Stimulated activated CD4-positive, alpha-beta T cell treated with anti-CD3 and anti-CD28 coated beads, TNF-alpha, amount 100 ng/mL, for 24 hours (primary cell): ENCODE measurements at regions not wholly inside any gene's neighbourhood (a gene's known extent, or its start where the extent isn't known, plus 50 kb on each side); places are given as distances from the start of the nearest gene placed in this dataset.

Experiments
- DNase-seq, 3 experiments: peaks; one replicate each; pipeline ENCODE4 v3.0.0-alpha.2; 2020; ENCODE audit warnings: low read depth in 3 of 3

DNA sequence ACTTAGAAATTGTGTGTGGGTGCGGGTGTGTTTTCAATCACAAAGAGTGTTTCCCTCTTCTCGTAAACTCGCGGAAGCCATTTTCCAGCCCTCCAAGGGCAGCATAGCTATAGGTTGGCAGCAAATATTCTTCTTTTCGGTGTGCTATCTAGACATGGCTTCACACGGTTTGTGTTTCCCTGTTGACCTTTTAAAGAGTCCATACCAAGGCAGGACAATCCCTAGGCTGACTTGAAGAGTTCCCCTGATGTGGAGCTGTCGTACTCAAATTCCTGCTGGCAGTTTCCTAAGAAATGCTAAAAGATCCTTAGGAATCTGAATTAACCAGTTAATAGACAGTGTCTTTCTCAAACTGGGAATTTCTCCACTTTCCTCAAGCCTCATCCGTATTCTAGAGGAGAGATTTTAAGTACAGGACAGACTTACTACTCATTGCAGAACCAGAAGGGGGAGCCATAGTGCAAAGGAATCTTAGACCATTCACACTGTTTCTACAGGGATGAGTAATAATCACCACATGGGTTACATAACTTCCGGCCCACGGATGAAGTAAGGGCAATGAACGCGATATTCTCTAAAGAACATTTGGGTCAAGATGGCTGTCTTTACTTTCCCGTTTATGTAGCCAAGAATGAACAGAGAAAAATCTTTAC lies 288.6 kb upstream of the ELAC2 start:
- DNase-seq = no peak

DNA sequence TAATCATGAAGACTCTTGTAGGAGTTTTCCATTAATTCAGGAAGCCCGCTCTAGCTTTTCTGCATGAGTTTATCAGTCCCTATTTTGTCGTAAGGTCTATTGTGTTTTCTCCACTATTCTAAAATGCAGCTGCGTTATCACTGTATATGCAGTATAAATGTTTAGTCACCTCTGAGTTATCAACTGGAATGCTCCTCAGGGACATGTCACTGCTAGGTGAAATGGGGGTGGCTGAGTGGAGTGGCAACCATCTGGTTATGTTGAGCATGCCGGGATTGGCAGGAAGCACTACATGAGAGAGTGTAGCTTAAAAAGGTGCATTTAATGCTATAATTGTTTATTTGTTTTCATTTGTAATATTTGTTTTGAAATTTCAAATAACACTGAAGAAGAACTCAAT lies 285.2 kb upstream of the ELAC2 start:
- no peak for DNase-seq

DNA sequence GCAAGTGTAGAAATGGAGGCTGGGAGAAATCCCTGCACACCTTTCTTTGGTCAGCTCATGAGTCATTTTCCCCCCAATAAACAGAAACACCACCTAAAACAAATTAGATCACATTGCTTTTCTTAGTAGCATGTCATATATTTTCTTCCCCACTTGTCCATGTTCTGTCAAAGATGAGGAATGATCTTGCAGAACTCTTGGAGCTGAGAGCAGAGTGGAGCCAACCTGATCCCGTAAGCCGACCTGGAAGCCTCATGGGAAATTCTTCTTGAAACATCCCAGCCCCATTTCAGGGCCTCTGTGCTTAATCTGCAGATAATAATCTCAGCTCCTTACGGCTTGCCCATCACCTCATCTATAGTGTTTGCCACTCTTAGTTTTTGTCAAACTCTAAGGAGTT lies 284.6 kb upstream of the ELAC2 start:
- no peak for DNase-seq

DNA sequence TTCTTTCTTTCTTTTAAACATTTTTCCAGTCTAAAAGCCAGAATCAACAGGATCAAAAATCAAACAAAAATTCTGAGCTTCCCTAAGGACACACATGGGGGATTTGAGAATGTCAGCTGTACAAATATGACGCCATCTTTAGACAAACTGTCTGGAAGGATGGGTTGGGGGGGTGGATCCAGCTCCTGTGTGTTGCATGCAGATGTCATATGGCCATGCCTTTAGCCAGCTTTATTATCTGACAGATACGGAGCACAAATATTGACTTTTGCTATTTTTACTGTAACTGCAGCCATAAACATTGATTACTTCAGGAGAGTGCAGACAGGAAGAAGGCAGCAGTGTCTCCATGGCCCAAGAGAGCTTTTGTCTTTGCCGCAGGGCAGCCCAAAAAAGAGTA lies 279.4 kb upstream of the ELAC2 start:
- no peak for DNase-seq

DNA sequence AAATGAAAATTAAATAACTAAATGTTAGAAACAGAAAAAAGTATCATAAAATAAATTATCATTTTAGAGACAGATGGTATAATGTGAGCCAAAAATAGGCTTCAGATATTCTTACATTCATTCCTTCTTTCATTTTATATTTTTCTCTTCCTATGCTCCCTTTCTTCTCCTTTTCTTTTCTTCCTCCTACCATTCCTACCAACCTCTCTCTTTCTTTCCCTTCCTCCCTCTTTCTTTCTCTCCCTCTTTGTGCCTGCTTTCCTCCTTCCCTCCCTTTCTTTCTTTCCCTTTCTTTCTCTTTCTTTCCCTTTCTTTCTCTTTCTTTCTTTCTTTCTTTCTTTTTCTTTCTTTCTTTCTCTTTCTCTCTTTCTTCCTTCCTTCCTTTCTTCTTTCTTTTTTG lies 275.6 kb upstream of the ELAC2 start:
- DNase-seq = no peak

DNA sequence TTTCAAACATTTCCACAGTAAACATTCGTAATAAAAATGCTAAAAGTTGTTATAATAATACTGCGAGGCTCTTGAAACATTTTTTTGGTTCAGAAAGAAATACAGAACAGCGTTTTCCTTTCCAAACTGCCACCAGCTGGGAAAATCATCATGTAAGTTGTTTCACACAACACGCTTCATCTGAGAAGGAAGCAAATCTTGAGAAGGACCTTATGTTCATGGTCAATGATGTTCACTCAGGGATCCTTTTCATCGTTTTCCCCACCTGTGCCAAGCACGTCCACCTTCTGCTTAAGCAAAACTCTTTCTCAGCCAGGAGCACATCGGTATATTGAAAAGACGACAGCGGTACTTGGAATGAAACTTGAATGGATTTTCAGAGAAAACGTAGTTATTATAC lies 274.5 kb upstream of the ELAC2 start:
- no peak for DNase-seq

DNA sequence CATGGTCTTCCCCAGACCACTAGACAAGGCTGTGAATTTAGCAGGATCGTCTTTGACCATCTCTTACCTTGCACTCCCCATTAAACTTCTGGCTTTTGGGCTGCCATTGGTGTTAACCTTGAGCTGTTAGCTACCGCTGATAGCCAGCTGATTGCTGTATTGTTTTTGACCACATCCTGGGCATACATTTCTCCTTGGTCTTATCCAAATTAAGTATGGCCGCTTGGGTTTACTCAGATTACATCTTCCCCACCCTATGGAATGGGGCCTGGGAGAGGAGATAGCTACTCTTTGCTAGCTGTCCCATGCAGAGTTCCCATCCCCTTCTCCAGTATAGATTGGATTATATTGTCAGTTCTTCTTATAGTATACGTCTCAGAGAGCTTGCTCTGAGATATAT lies 270.4 kb upstream of the ELAC2 start:
- DNase-seq = no peak

DNA sequence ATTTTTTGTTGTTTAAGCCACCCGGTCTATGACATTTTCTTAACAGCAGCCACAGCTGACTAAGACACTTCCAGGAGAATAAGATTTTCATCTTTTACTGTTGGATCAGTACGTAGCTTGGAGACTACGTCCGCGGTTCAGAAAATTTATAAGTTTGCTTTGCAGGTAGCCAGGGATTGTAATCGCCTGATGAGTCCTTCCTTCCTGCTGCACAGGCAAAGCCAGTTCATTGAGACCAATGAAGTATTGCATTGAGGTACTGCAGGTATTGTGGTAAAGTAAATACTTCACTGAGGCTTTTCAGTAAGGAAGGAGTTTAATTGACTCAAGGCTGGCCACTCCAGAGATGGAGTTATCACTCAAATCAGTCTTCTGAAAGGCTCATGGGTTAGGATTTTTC lies 269.4 kb upstream of the ELAC2 start:
- DNase-seq = no peak

DNA sequence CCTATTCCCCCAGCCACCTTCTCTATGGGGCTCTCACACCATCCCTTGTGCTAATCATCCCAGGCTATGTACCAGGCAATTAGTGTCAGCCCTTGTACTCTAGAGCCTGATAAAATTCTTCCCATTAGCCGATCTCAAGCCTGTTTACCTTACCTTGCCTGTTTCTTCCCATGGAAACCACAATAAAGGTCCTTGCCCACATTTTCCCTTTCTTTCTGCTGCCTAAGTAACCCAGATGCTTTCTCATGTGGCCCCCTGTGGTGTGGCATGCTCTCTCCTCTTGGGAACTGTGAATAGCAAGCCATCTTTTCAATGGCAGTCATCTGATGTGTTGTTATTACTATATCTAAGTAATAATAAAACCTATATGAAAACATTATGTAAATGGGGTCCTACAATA lies 265.8 kb upstream of the ELAC2 start:
- no peak for DNase-seq

DNA sequence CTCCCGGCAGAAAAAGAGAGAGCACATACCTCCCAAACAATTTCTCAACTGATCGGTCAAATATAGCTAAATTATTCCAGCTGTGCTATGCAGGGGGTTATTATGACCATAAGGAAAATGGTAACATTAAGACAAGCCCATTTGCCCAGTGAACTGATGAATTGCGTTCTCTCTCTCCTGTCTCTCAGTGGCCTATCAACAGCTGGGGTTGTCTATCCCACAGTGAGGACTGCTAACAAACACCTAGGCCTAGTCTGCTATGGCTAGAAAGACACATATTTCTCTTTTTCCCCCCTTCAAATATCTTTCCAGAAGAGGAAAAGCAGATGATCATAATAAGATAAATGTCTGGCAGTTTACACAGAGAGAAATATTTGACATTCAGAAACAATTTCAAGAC lies 263.8 kb upstream of the ELAC2 start:
- no peak for DNase-seq

DNA sequence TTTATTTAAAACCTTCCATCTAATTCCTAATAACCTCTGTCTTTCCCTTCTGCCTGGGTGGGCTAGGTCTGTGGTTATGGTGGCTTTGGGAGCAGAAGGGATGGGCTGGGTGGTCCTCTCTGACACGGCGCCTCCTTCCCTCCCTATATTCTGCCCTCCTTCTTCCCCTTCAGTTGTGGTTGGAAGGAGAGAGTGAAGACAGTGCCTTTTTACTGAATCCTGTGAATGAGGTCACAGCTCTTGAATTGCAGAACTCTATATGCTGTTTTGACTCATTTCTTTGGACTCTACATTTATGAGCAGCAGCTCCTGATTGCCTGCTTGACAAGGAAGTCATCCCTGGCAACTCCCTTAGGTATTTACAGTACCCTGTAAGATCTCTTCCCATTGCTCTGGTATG lies 256.0 kb upstream of the ELAC2 start:
- no peak for DNase-seq

DNA sequence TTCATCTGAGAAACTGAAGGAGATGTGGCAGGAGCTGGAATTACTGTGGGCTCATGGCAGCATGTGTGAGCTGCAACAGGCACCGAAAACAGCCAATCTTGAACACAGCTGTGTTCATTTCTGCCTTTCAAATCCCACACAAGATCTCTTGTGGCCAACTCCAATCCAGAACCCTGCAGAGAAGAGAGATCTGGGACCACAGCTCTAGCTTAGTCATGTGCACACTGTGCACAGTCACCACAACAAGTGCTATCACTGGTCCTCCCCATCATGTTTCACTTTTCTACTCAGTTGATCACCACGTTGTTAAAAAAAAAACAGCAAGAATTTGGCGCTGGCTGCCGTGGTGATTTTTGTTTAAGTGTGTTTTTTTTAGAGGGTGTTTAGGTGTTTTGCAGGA lies 254.5 kb upstream of the ELAC2 start:
- DNase-seq = no peak

DNA sequence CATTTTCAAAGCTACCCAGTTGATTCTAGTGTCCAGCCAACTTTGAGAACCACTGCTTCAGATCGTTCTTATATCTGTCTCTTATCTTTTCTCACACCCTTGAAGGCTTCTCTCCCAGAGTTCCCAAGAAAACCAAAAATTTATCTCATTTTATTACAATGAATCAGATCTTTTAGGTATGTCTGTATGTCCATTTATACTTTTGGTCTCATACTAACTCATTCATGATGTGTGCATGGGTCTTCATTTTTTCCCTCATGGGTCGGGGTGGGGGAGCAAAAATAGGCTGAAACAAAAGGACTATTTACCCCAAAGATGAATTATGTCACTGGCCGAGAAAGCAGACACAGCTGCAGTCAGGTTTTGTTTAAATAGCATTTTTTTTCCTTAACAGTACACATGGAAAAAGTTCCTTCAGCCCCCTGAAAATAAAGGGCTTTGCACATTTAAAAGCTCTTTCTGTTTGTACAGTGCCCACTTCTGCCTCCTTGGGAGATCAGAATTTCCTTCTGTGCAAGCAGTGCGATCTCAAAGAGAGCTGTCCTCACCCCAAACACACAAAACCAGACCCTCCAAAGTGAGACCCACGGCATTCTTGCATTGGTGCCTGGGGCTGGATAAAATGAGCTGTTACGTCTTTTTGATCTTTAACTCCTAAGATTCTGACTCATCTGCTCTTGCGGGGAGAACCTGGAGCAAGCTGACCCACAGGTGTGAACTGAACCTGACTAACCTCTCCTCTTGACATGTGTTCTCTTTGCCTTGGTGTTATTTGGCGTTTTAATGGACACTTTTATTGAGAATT lies 251.2 kb upstream of the ELAC2 start:
- no peak for DNase-seq

DNA sequence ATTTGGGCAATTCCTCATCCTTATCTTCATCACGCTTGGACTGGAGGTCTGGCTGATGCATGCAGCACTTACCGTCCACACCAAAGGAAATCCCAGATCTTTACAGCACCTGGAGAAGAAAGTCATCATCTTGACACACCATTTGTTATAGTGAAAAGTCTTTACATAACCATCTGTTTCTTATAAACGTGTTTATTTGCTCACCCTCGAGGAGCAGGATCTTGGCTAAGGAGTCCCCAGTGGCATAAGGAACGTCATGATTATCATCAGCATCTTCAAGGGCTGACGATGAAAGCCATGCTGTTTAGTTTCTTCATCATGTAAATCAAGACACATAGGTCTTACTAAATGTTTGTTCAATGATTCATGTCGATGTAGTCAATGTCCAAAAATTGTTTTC lies 248.8 kb upstream of the ELAC2 start:
- no peak for DNase-seq

DNA sequence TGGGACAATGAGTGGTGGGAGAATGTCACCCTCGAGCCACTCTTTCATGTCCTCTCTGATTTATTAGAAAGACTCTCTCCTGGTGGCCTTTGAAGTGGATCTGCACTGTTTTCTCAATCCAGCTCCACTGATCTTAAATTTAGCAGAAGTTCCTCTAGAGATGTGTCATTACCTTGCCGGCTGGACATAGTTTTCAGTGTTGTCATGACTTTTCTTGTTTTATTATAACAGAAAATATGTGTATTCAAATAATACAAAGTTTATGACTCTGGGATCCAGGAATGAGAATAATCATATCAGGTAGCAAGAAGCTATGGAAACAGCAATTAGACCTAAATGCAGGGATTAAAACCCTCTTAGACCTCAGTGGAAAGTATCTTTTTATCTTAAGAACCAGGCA lies 247.5 kb upstream of the ELAC2 start:
- DNase-seq = no peak

DNA sequence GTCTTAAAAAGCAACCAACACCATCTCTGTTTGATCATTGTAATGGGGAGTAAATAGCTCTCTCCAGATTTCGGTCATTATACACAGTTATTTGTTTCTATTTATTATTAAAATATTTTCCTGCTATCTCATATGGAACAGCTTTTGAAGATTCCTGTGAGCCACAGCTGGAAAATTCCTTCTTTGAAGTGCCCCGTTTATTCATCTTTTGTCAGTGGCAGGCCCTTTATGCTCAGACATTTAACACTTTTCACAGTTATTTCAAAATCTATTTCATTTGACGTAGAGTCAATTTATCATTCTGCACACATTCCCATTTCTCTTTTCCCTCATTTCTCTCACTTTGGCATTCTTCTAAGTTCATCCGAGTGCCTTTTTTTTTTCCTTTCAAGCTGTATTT lies 245.9 kb upstream of the ELAC2 start:
- no peak for DNase-seq

DNA sequence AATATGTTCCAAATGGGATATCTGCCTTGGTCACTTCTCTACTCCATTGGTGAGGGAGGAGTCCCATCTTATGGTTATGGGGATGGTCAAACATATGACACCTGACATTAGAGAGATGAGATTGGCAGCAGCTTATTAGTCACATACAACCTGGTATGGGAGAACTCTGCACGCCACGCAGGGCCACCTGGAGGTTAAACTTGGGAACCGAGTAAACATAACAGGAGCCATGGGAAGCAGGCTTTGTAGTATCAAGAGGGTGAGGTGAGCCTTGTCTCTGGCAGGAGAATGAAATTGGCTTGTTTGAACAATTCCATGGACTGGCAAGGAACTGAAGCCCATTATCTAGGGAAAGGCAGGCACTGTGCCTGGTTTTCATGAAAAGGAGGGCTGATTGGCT lies 238.7 kb upstream of the ELAC2 start:
- no peak for DNase-seq

DNA sequence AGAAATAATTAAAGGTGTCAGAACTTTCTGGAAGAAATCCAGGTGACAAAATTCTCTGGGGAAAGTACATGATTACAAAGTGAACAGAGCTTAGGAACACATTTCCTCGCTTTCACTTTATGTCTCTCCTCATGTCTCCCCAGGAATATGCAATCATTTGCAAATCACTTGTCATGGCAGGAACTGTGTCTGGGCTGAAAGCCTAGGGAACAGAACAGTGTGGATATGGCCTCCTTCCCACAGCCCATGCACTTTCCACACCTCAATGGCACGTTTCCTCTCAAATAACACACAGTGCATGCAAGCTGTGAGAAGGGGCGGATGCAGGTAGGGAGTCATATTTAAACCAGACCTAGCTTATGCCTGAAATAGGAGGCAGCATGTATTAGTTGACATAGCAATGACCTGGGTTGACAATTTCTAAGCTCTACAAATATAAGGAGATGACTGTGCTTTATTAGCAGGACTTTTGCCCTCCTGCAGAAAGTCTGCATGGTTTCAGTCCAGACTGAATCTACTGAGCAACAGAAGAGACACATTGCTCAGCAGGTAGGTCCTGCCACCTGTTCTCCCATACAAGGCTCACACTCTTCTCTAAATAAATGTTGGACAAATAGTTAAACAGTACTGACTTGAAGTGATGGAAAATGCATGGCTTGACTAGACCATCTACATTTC lies 236.0 kb upstream of the ELAC2 start:
- DNase-seq = no peak

DNA sequence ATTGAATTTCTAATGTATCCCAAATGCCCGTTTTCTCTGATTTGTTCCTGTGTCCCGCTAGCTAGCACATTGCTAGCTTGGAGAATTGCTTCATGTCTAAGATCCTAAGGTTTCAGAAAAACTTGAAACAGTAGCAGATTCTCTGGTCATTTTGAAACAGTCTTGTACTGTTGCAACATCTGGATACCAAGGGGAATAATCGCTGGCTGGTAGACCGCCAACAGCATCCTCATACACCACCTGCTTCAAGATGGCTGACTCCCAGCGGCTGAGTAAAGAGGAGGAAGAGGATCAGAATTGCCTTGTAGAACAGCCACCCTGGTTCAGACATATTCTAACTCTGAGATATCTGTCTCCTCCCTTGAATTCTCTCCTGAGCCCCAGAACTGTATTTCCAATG lies 226.7 kb upstream of the ELAC2 start:
- DNase-seq = no peak

DNA sequence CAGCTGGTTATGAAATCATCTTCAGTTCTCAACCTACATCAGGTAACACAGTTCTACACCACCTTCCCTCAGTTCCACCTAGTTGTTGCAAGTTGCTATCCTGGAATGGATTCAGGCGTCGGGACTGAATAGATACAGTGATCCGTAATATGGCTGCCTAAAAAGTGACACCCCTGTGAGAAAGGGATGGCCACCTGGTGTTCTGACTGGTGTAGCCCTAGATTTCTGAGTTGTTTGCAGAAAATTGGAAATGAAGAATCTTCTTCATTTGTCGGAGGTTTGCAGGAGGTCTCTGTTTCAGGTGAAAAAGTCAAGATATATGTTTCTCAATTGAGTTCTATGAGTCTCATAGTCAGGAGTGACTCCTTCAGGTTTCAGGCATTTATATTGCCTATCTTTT lies 225.8 kb upstream of the ELAC2 start:
- DNase-seq = no peak

DNA sequence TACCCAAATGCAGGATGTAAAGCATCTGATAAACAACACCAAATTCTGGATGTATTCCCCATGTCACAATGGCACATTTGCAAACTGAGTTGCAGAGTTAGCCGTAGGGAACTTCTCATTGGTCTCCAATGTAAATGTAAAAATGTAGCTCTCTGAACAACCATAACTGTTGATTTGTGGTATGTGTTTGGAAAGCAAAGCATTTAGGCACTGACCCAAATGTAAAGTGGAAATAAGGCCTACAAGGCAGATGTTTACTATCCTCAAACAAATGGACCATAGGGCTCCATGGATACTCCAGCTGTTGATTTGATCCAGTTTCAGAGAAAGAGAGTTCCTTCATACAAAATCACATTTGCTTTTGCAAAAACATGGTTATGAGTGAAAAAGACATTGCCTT lies 223.0 kb upstream of the ELAC2 start:
- no peak for DNase-seq

DNA sequence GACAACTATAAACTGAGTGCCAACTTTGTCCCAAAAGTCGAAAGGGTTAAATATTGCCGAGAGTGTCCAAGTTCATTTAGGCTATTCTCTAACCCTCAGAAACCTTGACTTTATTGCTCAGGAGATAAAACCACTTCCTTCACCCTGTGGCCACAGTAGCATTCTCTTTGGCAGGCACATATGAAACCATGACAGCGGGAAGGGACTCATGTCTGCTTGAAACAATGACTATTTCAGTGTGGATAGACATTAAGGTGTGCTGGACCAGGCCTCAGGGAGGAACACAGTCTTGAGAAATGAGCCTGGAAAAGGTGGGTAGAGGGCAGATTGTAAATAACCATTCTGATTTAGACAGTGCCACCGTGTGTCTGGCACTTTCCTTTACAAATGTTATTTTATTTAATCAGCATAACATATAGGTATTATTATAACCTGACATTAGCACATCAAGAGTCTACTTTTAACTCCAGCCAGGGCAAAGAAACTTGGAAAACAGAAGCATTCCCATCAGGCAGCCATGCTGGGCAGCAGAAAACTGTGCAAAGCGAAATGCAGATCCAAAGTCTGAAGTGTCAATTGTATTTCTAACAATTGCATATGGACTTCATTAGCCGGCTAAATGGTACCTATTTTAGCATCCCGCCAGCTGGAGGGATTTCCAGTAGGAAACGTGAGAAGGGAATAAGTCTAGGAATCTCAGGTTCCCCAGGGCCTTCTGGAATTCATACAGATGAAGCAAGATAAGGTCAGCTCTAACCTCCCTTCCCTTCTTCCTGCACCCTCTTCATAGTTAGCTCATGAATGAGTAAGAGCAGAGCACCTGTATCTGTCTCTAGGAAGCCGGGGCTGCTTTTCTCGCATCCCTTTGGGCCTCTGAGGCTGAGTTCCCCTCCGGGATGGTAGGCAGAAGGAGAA lies 212.8 kb upstream of the ELAC2 start:
- no peak for DNase-seq
